Activated naive CD4-positive, alpha-beta T cell treated with anti-CD3 and anti-CD28 coated beads, Interleukin-2, amount 50 U/mL, for 72 hours (primary cell): ENCODE measurements at regions not wholly inside any gene's neighbourhood (a gene's known extent, or its start where the extent isn't known, plus 50 kb on each side); places are given as distances from the start of the nearest gene placed in this dataset.

Experiments used
- ATAC-seq, 2 donors: fragments of 150-1000 bp; cut with Tn5 transposase; 2 replicates each; pipeline ENCODE4 v1.10.0; 2021; ENCODE audit warnings: mild to moderate bottlenecking in 2 of 2, moderate library complexity in 2 of 2
- DNase-seq, 2 donors: peaks; one replicate each; pipeline ENCODE4 v3.0.0; 2021 to 2022; ENCODE audit warnings: low spot score in 2 of 2
- H3K27ac Mint-ChIP-seq, 2 donors: one replicate each; pipeline ENCODE4 v1.8.0; 2022; ENCODE audit warnings: mild to moderate bottlenecking in 2 of 2, mixed read lengths in 2 of 2
- H3K36me3 Mint-ChIP-seq, 2 donors: one replicate each; pipeline ENCODE4 v1.8.0; 2022; ENCODE audit warnings: mixed read lengths in 2 of 2
- H3K9me3 Mint-ChIP-seq, 2 donors: one replicate each; pipeline ENCODE4 v1.8.0; 2022; ENCODE audit warnings: mixed read lengths in 2 of 2

DNA sequence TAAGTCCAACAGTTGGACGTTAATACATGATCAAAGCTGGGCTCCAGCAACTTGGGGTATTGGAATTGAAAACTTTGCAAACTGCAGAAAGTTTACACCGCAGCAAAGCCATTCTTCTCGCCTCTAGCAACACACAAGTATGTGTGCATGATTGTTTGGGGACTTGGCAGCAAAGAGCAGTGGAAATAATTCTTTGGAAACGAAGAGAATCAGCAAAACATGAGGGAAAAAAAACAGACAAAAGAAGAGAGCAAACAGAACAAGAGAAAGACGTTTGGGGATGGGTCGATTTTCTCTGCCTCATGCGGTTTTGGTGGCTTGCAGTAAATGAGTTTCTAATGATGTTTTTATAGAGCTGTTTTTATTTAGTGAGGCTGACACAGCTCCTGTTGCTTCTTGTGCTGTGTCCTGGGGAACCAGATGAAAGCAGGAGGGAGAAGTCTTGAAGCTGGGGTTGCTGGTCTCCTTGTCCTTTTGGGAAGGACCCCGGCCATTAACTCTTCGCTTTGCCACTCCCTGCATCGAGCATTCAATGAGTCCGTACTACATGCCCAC lies 502.9 kb downstream of the GRIN2A start:
- H3K27ac Mint-ChIP-seq, result no peak overlapping the region
- ATAC-seq (no peak), DNase-seq (no peak)
- H3K9me3 Mint-ChIP-seq, result peaks cover 8% of the 10 kb centered on the region in 2 donors
- peaks cover 10 to 12% of the 10 kb centered on the region in 2 donors for H3K36me3 Mint-ChIP-seq

DNA sequence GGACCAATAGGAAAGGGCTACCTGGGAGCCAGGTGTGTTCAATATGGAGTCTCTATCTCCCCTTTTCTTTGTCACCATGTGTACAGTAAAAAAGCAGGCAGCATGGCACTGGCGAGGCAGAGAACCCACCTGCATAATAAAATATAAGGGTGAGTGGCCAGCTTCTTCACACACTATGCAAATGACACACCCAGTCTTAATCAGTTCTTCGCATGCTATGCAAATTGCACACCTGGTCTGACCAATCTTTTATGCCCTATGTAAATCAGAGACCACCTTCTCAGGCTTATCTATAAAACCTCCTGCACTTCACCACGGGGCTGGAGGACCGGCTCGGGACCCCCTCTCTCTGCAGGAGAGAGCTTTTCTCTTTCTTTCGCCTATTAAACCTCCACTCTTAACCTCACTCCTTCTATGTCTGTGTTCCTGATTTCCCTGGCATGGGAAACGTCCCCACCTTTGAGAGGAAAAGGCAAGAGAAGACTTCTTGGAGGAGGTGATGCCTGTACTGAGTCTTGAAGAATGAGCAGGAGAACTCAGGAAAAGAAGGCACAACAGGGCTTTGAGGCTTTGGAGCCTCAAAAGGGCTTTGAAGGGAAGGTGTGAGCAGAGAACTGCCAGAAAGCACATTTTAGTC lies 502.1 kb downstream of the GRIN2A start:
- no peak for DNase-seq
- H3K9me3 Mint-ChIP-seq, result peaks cover 8% of the 10 kb centered on the region in 2 donors
- no peak overlapping the region for H3K27ac Mint-ChIP-seq
- peaks cover 10 to 12% of the 10 kb centered on the region in 2 donors for H3K36me3 Mint-ChIP-seq
- ATAC-seq, result no peak

GRCh38 chr16:9680968-9681367 lies 501.3 kb downstream of the GRIN2A start:
- H3K9me3 Mint-ChIP-seq, result peaks cover 8% of the 10 kb centered on the region in 2 donors
- no peak overlapping the region for H3K27ac Mint-ChIP-seq
- ATAC-seq (no peak), DNase-seq (no peak)
- H3K36me3 Mint-ChIP-seq, result peaks cover 10 to 12% of the 10 kb centered on the region in 2 donors

GRCh38 chr16:9681508-9681907 lies 500.7 kb downstream of the GRIN2A start:
- Mint-ChIP-seq H3K27ac (no peak overlapping the region), H3K9me3 (peaks cover 8% of the 10 kb centered on the region in 2 donors), H3K36me3 (peaks cover 10 to 12% of the 10 kb centered on the region in 2 donors)
- DNase-seq (no peak), ATAC-seq (no peak)

DNA sequence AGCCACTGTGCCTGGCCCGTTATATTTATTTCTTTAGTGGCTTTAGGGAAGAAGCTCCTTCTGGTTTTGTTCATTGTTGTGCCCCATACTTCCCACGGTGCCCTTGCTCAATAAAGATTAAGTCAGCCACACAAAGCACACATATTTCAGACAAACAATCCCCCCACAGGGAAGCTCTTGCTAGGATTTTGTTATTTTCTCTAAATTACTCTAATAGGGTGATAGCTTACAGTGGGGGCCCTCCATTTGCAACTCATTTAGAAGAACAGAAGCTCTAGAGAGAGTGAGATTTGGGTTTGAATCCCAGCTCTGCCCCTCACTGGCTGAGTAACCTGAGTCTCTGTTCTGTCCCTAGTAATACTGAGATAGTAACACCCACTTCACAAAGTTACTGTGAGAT lies 499.9 kb downstream of the GRIN2A start:
- DNase-seq, result no peak
- peaks cover 8% of the 10 kb centered on the region in 2 donors for H3K9me3 Mint-ChIP-seq
- no peak overlapping the region for H3K27ac Mint-ChIP-seq
- no peak for ATAC-seq
- H3K36me3 Mint-ChIP-seq, result peaks cover 10 to 12% of the 10 kb centered on the region in 2 donors

DNA sequence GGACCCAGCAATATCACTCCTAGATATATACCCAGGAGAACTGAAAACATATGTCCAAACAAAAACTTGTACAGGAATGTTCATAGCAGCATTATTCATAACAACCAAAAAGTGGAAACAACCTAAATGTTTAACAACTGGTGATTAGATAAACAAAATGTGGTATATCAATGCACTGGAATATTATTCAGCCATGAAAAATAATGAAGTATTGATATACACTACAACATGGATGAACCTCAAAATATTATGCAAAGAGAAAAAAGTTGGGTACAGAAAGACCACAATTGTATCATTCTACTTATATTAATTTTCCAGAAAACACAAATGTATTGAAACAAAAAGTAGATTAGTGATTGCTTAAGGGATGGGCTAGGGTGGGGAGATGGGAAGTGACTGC lies 498.6 kb downstream of the GRIN2A start:
- peaks cover 10 to 12% of the 10 kb centered on the region in 2 donors for H3K36me3 Mint-ChIP-seq
- ATAC-seq, result no peak
- H3K27ac Mint-ChIP-seq, result no peak overlapping the region
- DNase-seq, result no peak
- peaks cover 8 to 13% of the 10 kb centered on the region in 2 donors for H3K9me3 Mint-ChIP-seq

GRCh38 chr16:9687737-9688319 lies 494.4 kb downstream of the GRIN2A start:
- Mint-ChIP-seq H3K9me3 (peaks cover 5 to 11% of the 10 kb centered on the region in 2 donors), H3K27ac (no peak overlapping the region), H3K36me3 (peaks cover 7 to 9% of the 10 kb centered on the region in 2 donors)
- DNase-seq, result no peak
- no peak for ATAC-seq

- H3K27ac Mint-ChIP-seq, result no peak overlapping the region
- peaks cover 0 to 13% of the 10 kb centered on the region in 2 donors for H3K9me3 Mint-ChIP-seq
- DNase-seq, result no peak
- ATAC-seq, result no peak
- no peaks in the 10 kb centered on the region for H3K36me3 Mint-ChIP-seq
These were observed 492.6 kb downstream of the GRIN2A start for GRCh38 chr16:9689597-9689996.

- Mint-ChIP-seq H3K27ac (no peak overlapping the region), H3K36me3 (no peaks in the 10 kb centered on the region), H3K9me3 (peaks cover 0 to 9% of the 10 kb centered on the region in 2 donors)
- DNase-seq, result no peak
- no peak for ATAC-seq
These were observed 487.1 kb downstream of the GRIN2A start for GRCh38 chr16:9695152-9695551.
